ENCODE measurements at regions not wholly inside any gene's neighbourhood (a gene's known extent, or its start where the extent isn't known, plus 50 kb on each side); places are given as distances from the start of the nearest gene placed in this dataset.

DNA sequence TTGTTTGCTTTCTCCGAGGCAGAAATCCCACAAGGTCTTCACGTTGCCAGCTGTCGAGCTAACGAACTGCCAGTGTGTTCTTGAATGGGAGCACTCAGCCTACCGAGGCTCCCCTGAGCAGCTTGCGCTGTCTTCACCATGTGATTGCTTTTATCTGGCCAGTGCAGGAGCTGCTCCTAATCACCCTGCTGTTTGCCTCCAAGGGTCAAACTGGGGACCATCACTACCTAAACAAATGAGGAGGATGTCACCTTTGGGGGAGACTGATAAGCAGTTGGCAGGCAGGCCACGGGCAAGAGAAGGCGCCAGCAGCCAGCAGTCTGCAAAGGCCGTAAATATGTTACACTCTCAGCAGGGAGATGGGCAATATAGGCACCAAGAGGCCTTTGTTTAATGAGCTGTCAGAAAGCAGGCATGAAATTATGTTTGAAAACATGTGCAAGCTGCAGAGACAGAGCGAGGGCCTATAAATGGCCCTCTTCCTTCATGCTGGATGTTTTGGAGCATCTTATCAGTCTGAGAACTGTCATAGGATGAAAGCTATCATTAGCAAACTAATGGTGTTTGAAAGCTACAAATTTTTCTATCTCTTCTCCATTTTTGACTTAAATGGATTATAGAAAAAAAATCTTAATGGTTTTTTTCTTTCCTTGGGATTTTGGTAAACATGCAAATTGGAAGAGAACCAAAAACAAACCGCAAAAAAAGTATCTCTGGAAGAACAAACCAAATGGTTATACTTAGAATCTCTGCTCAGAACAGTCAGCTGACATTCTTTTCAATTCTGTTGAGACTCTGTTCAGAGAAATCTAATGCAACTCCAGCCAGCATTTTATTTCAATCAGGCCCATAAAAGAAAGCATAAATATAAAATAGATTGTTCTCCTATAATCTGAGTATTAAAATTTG, 267.3 kb upstream of the NPVF start:
- TF ChIP-seq, protein P1, sequence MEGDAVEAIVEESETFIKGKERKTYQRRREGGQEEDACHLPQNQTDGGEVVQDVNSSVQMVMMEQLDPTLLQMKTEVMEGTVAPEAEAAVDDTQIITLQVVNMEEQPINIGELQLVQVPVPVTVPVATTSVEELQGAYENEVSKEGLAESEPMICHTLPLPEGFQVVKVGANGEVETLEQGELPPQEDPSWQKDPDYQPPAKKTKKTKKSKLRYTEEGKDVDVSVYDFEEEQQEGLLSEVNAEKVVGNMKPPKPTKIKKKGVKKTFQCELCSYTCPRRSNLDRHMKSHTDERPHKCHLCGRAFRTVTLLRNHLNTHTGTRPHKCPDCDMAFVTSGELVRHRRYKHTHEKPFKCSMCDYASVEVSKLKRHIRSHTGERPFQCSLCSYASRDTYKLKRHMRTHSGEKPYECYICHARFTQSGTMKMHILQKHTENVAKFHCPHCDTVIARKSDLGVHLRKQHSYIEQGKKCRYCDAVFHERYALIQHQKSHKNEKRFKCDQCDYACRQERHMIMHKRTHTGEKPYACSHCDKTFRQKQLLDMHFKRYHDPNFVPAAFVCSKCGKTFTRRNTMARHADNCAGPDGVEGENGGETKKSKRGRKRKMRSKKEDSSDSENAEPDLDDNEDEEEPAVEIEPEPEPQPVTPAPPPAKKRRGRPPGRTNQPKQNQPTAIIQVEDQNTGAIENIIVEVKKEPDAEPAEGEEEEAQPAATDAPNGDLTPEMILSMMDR (IDR thresholded peaks at IDR 0.05; ENCODE audit: borderline replicate concordance, extremely low read depth, low read length, poor library complexity, severe bottlenecking) = no peak
- no peak for TF ChIP-seq EZH2 (IDR thresholded peaks at IDR 0.05; ENCODE audit: borderline replicate concordance, low read depth, low read length, severe bottlenecking)
